K562 (cell line): ENCODE measurements at regions not wholly inside any gene's neighbourhood (a gene's known extent, or its start where the extent isn't known, plus 50 kb on each side); places are given as distances from the start of the nearest gene placed in this dataset.

Source experiments
- ATAC-seq: fragments of 200-7000 bp; cut with Tn5 transposase; 3 replicates; pipeline ENCODE4 v1.9.1; 2020; ENCODE audit warnings: moderate library complexity
- BruUV-seq: library from RNA; stranded (reverse); fragments of 400-500 nt; replicated peaks from 2 replicates; lab custom pipeline; 2021; lab: Mats Ljungman, UMichigan
- CTCF ChIA-PET: fragments of 300-600 bp; formaldehyde crosslinking; extraction: SDS; loops from one replicate; lab custom pipeline; 2021; ENCODE audit warnings: low intra/inter-chr PET ratio; lab: Yijun Ruan, JAX
- POLR2A ChIA-PET: fragments of 300-600, 350-650 bp; sonication (Branson Sonifier 250); formaldehyde crosslinking; extraction: SDS; loops from one replicate; lab custom pipeline; 2021; ENCODE audit warnings: antibody characterized with exemption, inconsistent platforms; lab: Yijun Ruan, JAX
- DNase-seq, 4 experiments: peaks; one replicate each; pipeline versions ENCODE4 v3.0.0 to v3.0.0-alpha.2; 2011 to 2018; ENCODE audit warnings: low spot score in 3 of 4, mixed read lengths in 3 of 4; ENCODE audit errors: extremely low read depth in 1 of 4
- FAIRE-seq: peaks from 2 replicates; lab custom pipeline; 2011; peaks lifted over from hg19 to GRCh38; lab: Jason Lieb, UNC
- H2AFZ ChIP-seq: 2 replicates; pipeline ENCODE4 v1.6.0; 2011; ENCODE audit warnings: low read depth, low read length, control low read depth, inconsistent platforms
- H3K27ac ChIP-seq: fragments of 200-600 bp; 3 replicates; pipeline ENCODE4 v1.8.0; 2011; ENCODE audit warnings: low read depth, mild to moderate bottlenecking, control low read depth, inconsistent platforms, low read length, moderate library complexity, mixed read lengths; ENCODE audit errors: extremely low read depth
- H3K27me3 ChIP-seq, 2 experiments: fragments of 300-600 bp in 1 of 2; 2 replicates in 1 of 2; 3 replicates in 1 of 2; pipeline versions ENCODE4 v1.6.0 to v1.8.0; 2011; ENCODE audit warnings: inconsistent platforms in 2 of 2, low read length in 2 of 2, mild to moderate bottlenecking in 1 of 2, mixed read lengths in 1 of 2, moderate library complexity in 1 of 2; ENCODE audit not compliant: control insufficient read depth in 2 of 2, insufficient read depth in 2 of 2
- H3K36me3 ChIP-seq: fragments of 300-600 bp; 3 replicates; pipeline ENCODE4 v1.8.0; 2011; ENCODE audit warnings: mild to moderate bottlenecking, low read length, inconsistent platforms; ENCODE audit not compliant: control insufficient read depth, insufficient read depth
- H3K4me1 ChIP-seq, 2 experiments: fragments of 200-600 bp in 1 of 2; replicated peaks in 1 of 2; 2 replicates in 1 of 2; 3 replicates in 1 of 2; pipeline versions ENCODE4 v1.5.1 to v1.8.0; 2011; ENCODE audit warnings: inconsistent platforms in 2 of 2, low read length in 2 of 2, mild to moderate bottlenecking in 1 of 2, mixed read lengths in 1 of 2, moderate library complexity in 1 of 2; ENCODE audit not compliant: control insufficient read depth in 2 of 2, insufficient read depth in 2 of 2
- H3K4me2 ChIP-seq: 2 replicates; pipeline ENCODE4 v1.6.1; 2011; ENCODE audit warnings: low read length, control low read depth, inconsistent platforms, mixed read lengths; ENCODE audit not compliant: insufficient read depth
- H3K4me3 ChIP-seq: fragments of 200-600 bp; sonication (generic), shearing (Covaris generic); 2 replicates; pipeline ENCODE4 v1.5.1; 2016; ENCODE audit warnings: control low read depth, inconsistent platforms
- H3K79me2 ChIP-seq: fragments of 200-600 bp; 3 replicates; pipeline ENCODE4 v1.8.0; 2011; ENCODE audit warnings: low read length, inconsistent platforms; ENCODE audit not compliant: control insufficient read depth, insufficient read depth
- H3K9ac ChIP-seq, 2 experiments: 2 replicates each; pipeline versions ENCODE4 v1.6.0 to v1.6.1; 2011; ENCODE audit warnings: low read depth in 2 of 2, low read length in 2 of 2, control low read depth in 1 of 2, inconsistent platforms in 1 of 2, mild to moderate bottlenecking in 1 of 2, mixed read lengths in 1 of 2; ENCODE audit not compliant: insufficient read depth in 1 of 2
- H3K9me1 ChIP-seq: one replicate; pipeline ENCODE4 v1.6.0; 2011; ENCODE audit warnings: inconsistent platforms, mild to moderate bottlenecking, low read length, moderate library complexity; ENCODE audit not compliant: control insufficient read depth, insufficient read depth
- H3K9me3 ChIP-seq: replicated peaks from 2 replicates; pipeline ENCODE4 v1.5.1; 2011; ENCODE audit warnings: low read depth, low read length, inconsistent platforms; ENCODE audit not compliant: control insufficient read depth, insufficient read depth
- H4K20me1 ChIP-seq: replicated peaks from 2 replicates; pipeline ENCODE4 v1.6.1; 2011; ENCODE audit warnings: low read length, inconsistent platforms, mixed read lengths; ENCODE audit not compliant: control insufficient read depth, insufficient read depth
- BCL6 ChIP-seq: fragments of 250-450 bp; sonication (Bioruptor Pico); IDR thresholded peaks from 2 replicates; pipeline ENCODE4 v1.4.0; 2020
- BRF1 ChIP-seq: IDR thresholded peaks from 3 replicates; pipeline ENCODE4 v1.6.1; 2011; ENCODE audit warnings: borderline replicate concordance, mild to moderate bottlenecking; ENCODE audit not compliant: insufficient read length; ENCODE audit errors: extremely low read depth
- CHCHD3 ChIP-seq: fragments of 250-450 bp; sonication (Bioruptor Pico); IDR thresholded peaks from 2 replicates; pipeline ENCODE4 v2.1.2; 2022; ENCODE audit warnings: mild to moderate bottlenecking
- GABPB2 ChIP-seq: fragments of 250-450 bp; sonication (Bioruptor Pico); conservative IDR thresholded peaks from 2 replicates; pipeline ENCODE4 v1.5.1; 2021; ENCODE audit warnings: mild to moderate bottlenecking
- NR1H2 ChIP-seq: sonication (generic); formaldehyde crosslinking; IDR thresholded peaks from 2 replicates; pipeline ENCODE4 v1.4.0; 2020; ENCODE audit warnings: mild to moderate bottlenecking, missing genetic modification reagents
- SIRT6 ChIP-seq: IDR thresholded peaks from one replicate; pipeline ENCODE4 v1.6.1; 2012; ENCODE audit warnings: low read depth, mild to moderate bottlenecking, control low read depth, inconsistent platforms, low read length, moderate library complexity
- ZNF12 ChIP-seq: sonication (generic); formaldehyde crosslinking; IDR thresholded peaks from 2 replicates; pipeline ENCODE4 v1.4.0; 2020; ENCODE audit warnings: mild to moderate bottlenecking, missing genetic modification reagents
- WGBS: fragments of 100-300 bp; shearing (Covaris generic); methylation state at CpG from one replicate; pipeline ENCODE4 v1.1.6; 2016; ENCODE audit warnings: low coverage, mixed read lengths; ENCODE audit not compliant: insufficient coverage; ENCODE audit errors: missing lambda C conversion rate; 5-methylcytosine and 5-hydroxymethylcytosine counted together
- in situ Hi-C: fragments of 300-500 bp; cut with MboI; formaldehyde crosslinking; loops from 4 replicates; pipeline ENCODE4 v1.15.0; 2018; ENCODE audit warnings: inconsistent platforms, mixed read lengths
- intact Hi-C: fragments of 100-400 bp; cut with micrococcal nuclease; formaldehyde crosslinking; loops from 2 replicates; pipeline ENCODE4 v1.14.2; 2022
- TF ChIP-seq, protein P1 (sequence below): fragments of 450-650 bp; formaldehyde crosslinking; IDR thresholded peaks from 2 replicates; pipeline ENCODE4 v1.4.0; 2020; ENCODE audit warnings: mild to moderate bottlenecking, moderate library complexity
- TF ChIP-seq, protein P2 (sequence below): fragments of 450-650 bp; conservative IDR thresholded peaks from 2 replicates; pipeline ENCODE4 v1.6.1; 2016; ENCODE audit warnings: missing genetic modification characterization, low read depth, mild to moderate bottlenecking, control low read depth, missing compliant biosample characterization

DNA sequence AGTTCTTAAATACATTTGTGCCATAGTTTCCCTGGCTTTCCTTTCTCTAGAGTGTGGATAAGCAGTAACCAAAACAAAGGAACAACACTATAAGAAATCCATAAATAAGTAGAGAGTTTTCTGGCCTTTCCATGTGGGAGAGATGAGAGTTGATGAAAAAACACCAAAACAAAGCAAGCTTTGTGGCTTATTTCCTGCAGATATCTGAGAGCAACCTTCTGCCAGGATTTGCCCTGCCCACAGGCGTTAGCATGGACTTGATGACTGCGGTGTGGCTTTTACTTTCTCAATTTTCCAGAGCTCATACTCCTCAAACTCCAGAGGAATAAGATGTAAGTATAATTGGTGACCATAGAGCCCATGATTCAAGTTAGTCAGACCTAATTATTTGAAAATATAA lies 194.9 kb downstream of the RAP2B start:
- Histone ChIP-seq H3K4me1 (no peaks in the 10 kb centered on the region), H3K27ac (no peak overlapping the region), H2AFZ (no peak overlapping the region), H3K27me3 (no peaks in the 10 kb centered on the region), H4K20me1 (no peaks in the 10 kb centered on the region), H3K9me1 (no peaks in the 10 kb centered on the region), H3K79me2 (no peaks in the 10 kb centered on the region), H3K9me3 (0 out of 2 replicates have a peak, but pooled peaks cover 2% of the 10 kb centered on the region), H3K36me3 (no peaks in the 10 kb centered on the region), H3K4me3 (no peak overlapping the region), H3K4me2 (no peak overlapping the region), H3K9ac (no peak overlapping the region)
- POLR2A ChIA-PET: no interaction called here
- in situ Hi-C loops (no loop called here), intact Hi-C loops (no loop called here)
- CTCF ChIA-PET: no interaction called here
- no peak for ATAC-seq
- 5% methylated on average over 2 of the region's 2 CpGs for WGBS
- FAIRE-seq: no peak
- DNase-seq: no peak
- TF ChIP-seq GABPB2 (no peak), BRF1 (no peak), BCL6 (no peak), NR1H2 (CRISPR knock-in tag) (no peak)
- TF ChIP-seq, protein P1, sequence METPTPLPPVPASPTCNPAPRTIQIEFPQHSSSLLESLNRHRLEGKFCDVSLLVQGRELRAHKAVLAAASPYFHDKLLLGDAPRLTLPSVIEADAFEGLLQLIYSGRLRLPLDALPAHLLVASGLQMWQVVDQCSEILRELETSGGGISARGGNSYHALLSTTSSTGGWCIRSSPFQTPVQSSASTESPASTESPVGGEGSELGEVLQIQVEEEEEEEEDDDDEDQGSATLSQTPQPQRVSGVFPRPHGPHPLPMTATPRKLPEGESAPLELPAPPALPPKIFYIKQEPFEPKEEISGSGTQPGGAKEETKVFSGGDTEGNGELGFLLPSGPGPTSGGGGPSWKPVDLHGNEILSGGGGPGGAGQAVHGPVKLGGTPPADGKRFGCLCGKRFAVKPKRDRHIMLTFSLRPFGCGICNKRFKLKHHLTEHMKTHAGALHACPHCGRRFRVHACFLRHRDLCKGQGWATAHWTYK (CRISPR knock-in tag): no peak
- no TSS peak for BruUV-seq

DNA sequence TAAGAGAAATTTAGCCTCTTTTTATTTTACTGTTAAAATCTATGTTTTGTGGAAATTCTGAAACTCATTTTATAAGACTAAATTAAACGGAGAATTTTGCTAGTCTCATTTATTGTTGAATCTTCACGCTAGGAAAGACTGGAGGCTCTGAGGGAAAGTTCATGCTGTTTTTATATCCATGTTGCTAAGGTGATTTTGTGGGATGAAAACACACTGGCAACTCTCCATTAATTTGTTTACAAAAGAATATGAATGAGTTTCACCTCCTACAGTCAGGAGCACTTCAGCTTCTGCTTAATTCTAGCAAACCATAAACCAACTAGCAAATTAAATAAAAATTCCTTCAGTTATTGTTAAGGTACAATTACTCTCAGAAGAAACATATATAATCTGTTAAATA lies 195.4 kb downstream of the RAP2B start:
- Histone ChIP-seq H3K9ac (no peak overlapping the region), H3K79me2 (no peaks in the 10 kb centered on the region), H3K27ac (no peak overlapping the region), H3K4me3 (no peak overlapping the region), H2AFZ (no peak overlapping the region), H3K4me1 (no peaks in the 10 kb centered on the region), H3K27me3 (no peaks in the 10 kb centered on the region), H3K9me3 (0 out of 2 replicates have a peak, but pooled peaks cover 2% of the 10 kb centered on the region), H3K4me2 (no peak overlapping the region), H3K36me3 (no peaks in the 10 kb centered on the region), H4K20me1 (no peaks in the 10 kb centered on the region), H3K9me1 (no peaks in the 10 kb centered on the region)
- intact Hi-C loops (no loop called here), in situ Hi-C loops (no loop called here)
- ChIA-PET CTCF (no interaction called here), POLR2A (no interaction called here)
- ATAC-seq (no peak), FAIRE-seq (no peak), DNase-seq (no peak)
- 0% methylated on average over 2 of the region's 2 CpGs for WGBS
- BruUV-seq: no TSS peak
- TF ChIP-seq SIRT6: no peak
- TF ChIP-seq, protein P2, sequence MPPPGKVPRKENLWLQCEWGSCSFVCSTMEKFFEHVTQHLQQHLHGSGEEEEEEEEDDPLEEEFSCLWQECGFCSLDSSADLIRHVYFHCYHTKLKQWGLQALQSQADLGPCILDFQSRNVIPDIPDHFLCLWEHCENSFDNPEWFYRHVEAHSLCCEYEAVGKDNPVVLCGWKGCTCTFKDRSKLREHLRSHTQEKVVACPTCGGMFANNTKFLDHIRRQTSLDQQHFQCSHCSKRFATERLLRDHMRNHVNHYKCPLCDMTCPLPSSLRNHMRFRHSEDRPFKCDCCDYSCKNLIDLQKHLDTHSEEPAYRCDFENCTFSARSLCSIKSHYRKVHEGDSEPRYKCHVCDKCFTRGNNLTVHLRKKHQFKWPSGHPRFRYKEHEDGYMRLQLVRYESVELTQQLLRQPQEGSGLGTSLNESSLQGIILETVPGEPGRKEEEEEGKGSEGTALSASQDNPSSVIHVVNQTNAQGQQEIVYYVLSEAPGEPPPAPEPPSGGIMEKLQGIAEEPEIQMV: no peak
- no peak for TF ChIP-seq CHCHD3 (CRISPR knock-in tag)
- no peak for TF ChIP-seq ZNF12
